ENCODE measurements at regions not wholly inside any gene's neighbourhood (a gene's known extent, or its start where the extent isn't known, plus 50 kb on each side); places are given as distances from the start of the nearest gene placed in this dataset.

- TF ChIP-seq CTCF (IDR thresholded peaks at IDR 0.05; ENCODE audit: low read depth, low read length, missing input control) (no peak), TAF1 (conservative IDR thresholded peaks at IDR 0.05) (no peak), GABPA (IDR thresholded peaks at IDR 0.05 in 1 of 2, conservative IDR thresholded peaks at IDR 0.05 in 1 of 2) (no peak), EGR1 (IDR thresholded peaks at IDR 0.05; ENCODE audit: low read depth in 2 of 2) (no peak), FOXA2 (IDR thresholded peaks at IDR 0.05) (no peak), SP1 (IDR thresholded peaks at IDR 0.05) (no peak), ATF3 (IDR thresholded peaks at IDR 0.05) (no peak), REST (IDR thresholded peaks at IDR 0.05) (no peak), RAD21 (IDR thresholded peaks at IDR 0.05) (no peak), RXRA (IDR thresholded peaks at IDR 0.05) (no peak), JUND (IDR thresholded peaks at IDR 0.05) (no peak), FOXA1 (IDR thresholded peaks at IDR 0.05) (no peak)
Observed at GRCh38 chr6:26199773-26200764, 112.8 kb downstream of the HFE start.

Measured in liver (tissue), 3 donors.